ENCODE measurements at regions not wholly inside any gene's neighbourhood (a gene's known extent, or its start where the extent isn't known, plus 50 kb on each side); places are given as distances from the start of the nearest gene placed in this dataset.
A peak's percentile ranks its signal among the peaks of the same experiment; 100 is the strongest.
"Not testable (repeated sequence)": the region's sequence is repeated elsewhere in the genome, so short reads cannot be mapped to it uniquely, and the experiment has no call there.

DNA sequence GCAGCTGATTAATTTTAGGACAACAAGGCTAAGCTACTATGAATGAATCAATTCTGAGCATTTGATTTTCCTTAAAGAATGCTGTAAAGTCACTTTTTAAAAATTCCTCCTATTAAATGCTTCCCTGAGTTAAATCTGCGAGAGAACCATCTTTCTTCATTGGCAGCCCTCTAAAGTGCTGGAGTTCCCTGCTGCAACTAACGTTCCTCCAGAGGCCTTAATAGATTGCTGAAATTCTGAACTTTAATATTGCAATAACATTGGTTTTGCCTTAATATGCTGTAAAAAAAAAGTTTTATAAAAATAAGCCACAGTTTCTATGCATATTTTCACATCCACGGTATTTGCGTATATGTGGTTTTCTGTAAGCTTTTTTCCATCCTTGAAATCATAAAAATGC is 298.0 kb upstream of the PIK3R1 start:
- H3K4me1 Mint-ChIP-seq, result no peaks in the 10 kb centered on the region
- ATAC-seq (replicated peaks), result no peak

DNA sequence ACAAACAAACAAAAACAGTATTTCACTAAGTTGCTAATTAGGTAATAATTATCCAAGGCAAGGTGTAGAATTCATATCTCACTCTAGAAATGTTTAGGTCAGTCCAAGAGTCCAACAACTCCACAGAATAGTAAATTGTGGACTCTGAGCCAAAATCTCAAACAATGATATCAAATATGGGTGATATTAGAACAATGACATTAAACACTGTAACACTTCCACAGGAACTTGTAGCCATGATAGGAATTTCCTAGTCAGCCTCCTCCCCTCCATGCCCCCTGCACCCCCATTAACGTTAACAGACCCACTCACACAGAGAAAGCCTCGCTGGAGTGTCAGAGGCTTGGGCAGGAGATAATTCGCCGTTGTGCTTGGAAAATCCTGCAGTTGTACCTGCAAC is 305.0 kb upstream of the PIK3R1 start:
- Mint-ChIP-seq H3K36me3 (no peaks in the 10 kb centered on the region), H3K4me1 (no peaks in the 10 kb centered on the region)

More for the DNA sequence above, 298.0 kb upstream of the PIK3R1 start:
- H3K36me3 Mint-ChIP-seq, result peaks cover 0 to 5% of the 10 kb centered on the region in 2 donors
- no peak for DNase-seq
- no peak overlapping the region for H3K4me3 Mint-ChIP-seq
- no peak overlapping the region for H3K27ac Mint-ChIP-seq
- H3K9me3 Mint-ChIP-seq, result peaks cover 8 to 10% of the 10 kb centered on the region in 2 donors
- peaks cover 0 to 5% of the 10 kb centered on the region in 2 donors for H3K27me3 Mint-ChIP-seq

GRCh38 chr5:67908126-67908765 is 307.3 kb upstream of the PIK3R1 start:
- no peaks in the 10 kb centered on the region for H3K27me3 Mint-ChIP-seq
- ATAC-seq (replicated peaks) (no peak), DNase-seq (no peak)
- no peaks in the 10 kb centered on the region for H3K9me3 Mint-ChIP-seq
- no peak overlapping the region for H3K27ac Mint-ChIP-seq
- H3K4me3 Mint-ChIP-seq, result no peak overlapping the region
- H3K36me3 Mint-ChIP-seq, result no peaks in the 10 kb centered on the region
- no peaks in the 10 kb centered on the region for H3K4me1 Mint-ChIP-seq

More for the DNA sequence above, 305.0 kb upstream of the PIK3R1 start:
- ATAC-seq (replicated peaks), result no peak
- no peak overlapping the region for H3K27ac Mint-ChIP-seq
- H3K27me3 Mint-ChIP-seq, result peaks cover 0 to 5% of the 10 kb centered on the region in 2 donors
- H3K4me3 Mint-ChIP-seq, result no peak overlapping the region
- no peaks in the 10 kb centered on the region for H3K9me3 Mint-ChIP-seq
- no peak for DNase-seq

DNA sequence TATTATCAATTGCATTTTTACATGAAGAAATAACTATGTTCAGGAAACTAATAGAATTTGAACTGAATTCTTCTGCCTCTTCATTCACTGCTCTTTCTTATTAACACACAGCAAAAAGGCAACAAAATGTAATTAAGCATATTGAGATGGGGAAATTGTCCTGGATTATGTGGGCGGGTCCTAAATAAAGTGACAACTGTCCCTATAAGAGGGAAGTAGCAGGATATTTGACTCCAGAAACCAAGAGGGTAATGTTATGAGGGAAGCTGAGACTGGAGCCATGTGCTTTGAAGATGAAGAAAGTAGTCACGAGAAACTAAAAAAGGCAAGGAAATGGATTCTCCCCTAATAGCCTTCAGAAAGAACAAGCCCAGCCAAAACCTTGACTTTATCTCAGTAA is 311.2 kb upstream of the PIK3R1 start:
- ATAC-seq (replicated peaks) (no peak), DNase-seq (no peak)
- H3K27ac Mint-ChIP-seq, result no peak overlapping the region
- H3K27me3 Mint-ChIP-seq, result no peaks in the 10 kb centered on the region
- H3K9me3 Mint-ChIP-seq, result no peaks in the 10 kb centered on the region
- no peak overlapping the region for H3K4me3 Mint-ChIP-seq
- H3K36me3 Mint-ChIP-seq, result no peaks in the 10 kb centered on the region
- H3K4me1 Mint-ChIP-seq, result no peaks in the 10 kb centered on the region

GRCh38 chr5:67903656-67904055 is 311.9 kb upstream of the PIK3R1 start:
- H3K27me3 Mint-ChIP-seq, result no peaks in the 10 kb centered on the region
- ATAC-seq (replicated peaks), result no peak
- no peak overlapping the region for H3K27ac Mint-ChIP-seq
- no peak for DNase-seq
- no peak overlapping the region for H3K4me3 Mint-ChIP-seq
- H3K9me3 Mint-ChIP-seq, result no peaks in the 10 kb centered on the region
- H3K36me3 Mint-ChIP-seq, result no peaks in the 10 kb centered on the region
- H3K4me1 Mint-ChIP-seq, result no peaks in the 10 kb centered on the region

- no peak for ATAC-seq (replicated peaks)
- H3K4me1 Mint-ChIP-seq, result no peaks in the 10 kb centered on the region
- no peak for DNase-seq
These were observed 312.4 kb upstream of the PIK3R1 start for GRCh38 chr5:67903121-67903520.

DNA sequence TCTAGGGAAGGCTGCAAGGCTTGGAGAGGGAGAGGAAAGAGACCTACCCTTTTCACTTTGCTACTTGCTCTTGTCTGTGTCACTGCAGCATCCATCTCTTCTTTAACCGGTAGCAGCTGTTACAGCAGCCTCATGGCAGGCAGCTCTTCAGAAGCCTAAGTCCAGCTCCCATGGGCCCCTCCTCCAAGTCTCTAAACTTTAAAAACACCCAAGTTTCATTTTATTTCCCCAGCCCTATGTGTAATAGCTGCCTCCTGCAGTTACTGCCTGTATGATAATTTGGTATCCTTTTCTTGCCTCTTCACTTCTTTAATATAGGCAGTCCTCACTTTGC is 313.1 kb upstream of the PIK3R1 start:
- Mint-ChIP-seq H3K9me3 (no peaks in the 10 kb centered on the region), H3K4me1 (no peaks in the 10 kb centered on the region), H3K27me3 (no peaks in the 10 kb centered on the region), H3K4me3 (no peak overlapping the region), H3K27ac (no peak overlapping the region), H3K36me3 (no peaks in the 10 kb centered on the region)
- no peak for ATAC-seq (replicated peaks)
- no peak for DNase-seq

More at GRCh38 chr5:67903121-67903520, 312.4 kb upstream of the PIK3R1 start:
- H3K36me3 Mint-ChIP-seq, result no peaks in the 10 kb centered on the region
- no peaks in the 10 kb centered on the region for H3K27me3 Mint-ChIP-seq
- H3K4me3 Mint-ChIP-seq, result no peak overlapping the region
- H3K27ac Mint-ChIP-seq, result no peak overlapping the region
- no peaks in the 10 kb centered on the region for H3K9me3 Mint-ChIP-seq

GRCh38 chr5:67901814-67902496 is 313.6 kb upstream of the PIK3R1 start:
- Mint-ChIP-seq H3K27ac (no peak overlapping the region), H3K4me1 (peaks cover 0 to under 1% of the 10 kb centered on the region in 2 donors), H3K27me3 (no peaks in the 10 kb centered on the region), H3K36me3 (no peaks in the 10 kb centered on the region), H3K4me3 (no peak overlapping the region), H3K9me3 (no peaks in the 10 kb centered on the region)
- DNase-seq (no peak), ATAC-seq (replicated peaks) (no peak)

- no peak for ATAC-seq (replicated peaks)
- Mint-ChIP-seq H3K4me1 (peaks cover 0 to 12% of the 10 kb centered on the region in 2 donors), H3K4me3 (no peak overlapping the region), H3K36me3 (peaks cover 0 to 4% of the 10 kb centered on the region in 2 donors), H3K9me3 (peaks cover 3 to 8% of the 10 kb centered on the region in 2 donors), H3K27me3 (no peaks in the 10 kb centered on the region), H3K27ac (no peak overlapping the region)
- DNase-seq, result no peak
These were observed 315.0 kb upstream of the PIK3R1 start for GRCh38 chr5:67900514-67900913.

DNA sequence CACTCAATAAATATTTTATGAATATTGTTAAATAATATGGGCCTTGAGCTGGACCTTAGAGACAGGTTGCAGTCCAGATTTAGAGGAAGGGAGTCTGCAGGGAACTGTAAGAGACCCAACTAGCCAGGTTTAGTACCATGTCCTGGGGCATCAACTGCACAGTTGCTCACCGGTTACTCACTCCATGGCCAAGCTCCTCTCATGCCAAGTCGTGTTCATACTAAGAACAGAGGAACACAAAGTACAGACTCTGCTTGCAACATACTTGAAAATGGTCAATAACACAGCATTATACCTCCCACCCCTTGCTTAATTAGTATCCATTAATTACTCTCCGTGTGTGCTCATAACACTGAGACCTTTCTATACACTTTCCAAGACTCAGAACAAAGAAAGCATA is 317.6 kb upstream of the PIK3R1 start:
- no peaks in the 10 kb centered on the region for H3K27me3 Mint-ChIP-seq
- ATAC-seq (replicated peaks) (no peak), DNase-seq (no peak)
- peaks cover 0 to 12% of the 10 kb centered on the region in 2 donors for H3K4me1 Mint-ChIP-seq
- H3K27ac Mint-ChIP-seq, result peak overlapping the region; percentile 7
- H3K36me3 Mint-ChIP-seq, result peaks cover 0 to 4% of the 10 kb centered on the region in 2 donors
- H3K9me3 Mint-ChIP-seq, result peaks cover 3 to 8% of the 10 kb centered on the region in 2 donors
- no peak overlapping the region for H3K4me3 Mint-ChIP-seq

GRCh38 chr5:67897431-67897830 is 318.1 kb upstream of the PIK3R1 start:
- DNase-seq (no peak), ATAC-seq (replicated peaks) (no peak)
- H3K27ac Mint-ChIP-seq, result no peak overlapping the region
- H3K4me3 Mint-ChIP-seq, result no peak overlapping the region
- H3K9me3 Mint-ChIP-seq, result peaks cover 3 to 8% of the 10 kb centered on the region in 2 donors
- peaks cover 0 to 4% of the 10 kb centered on the region in 2 donors for H3K36me3 Mint-ChIP-seq
- H3K27me3 Mint-ChIP-seq, result no peaks in the 10 kb centered on the region
- H3K4me1 Mint-ChIP-seq, result peaks cover 0 to 12% of the 10 kb centered on the region in 2 donors

- no peak for ATAC-seq (replicated peaks)
- no peak overlapping the region for H3K27ac Mint-ChIP-seq
These were observed 318.6 kb upstream of the PIK3R1 start for GRCh38 chr5:67896930-67897313.

DNA sequence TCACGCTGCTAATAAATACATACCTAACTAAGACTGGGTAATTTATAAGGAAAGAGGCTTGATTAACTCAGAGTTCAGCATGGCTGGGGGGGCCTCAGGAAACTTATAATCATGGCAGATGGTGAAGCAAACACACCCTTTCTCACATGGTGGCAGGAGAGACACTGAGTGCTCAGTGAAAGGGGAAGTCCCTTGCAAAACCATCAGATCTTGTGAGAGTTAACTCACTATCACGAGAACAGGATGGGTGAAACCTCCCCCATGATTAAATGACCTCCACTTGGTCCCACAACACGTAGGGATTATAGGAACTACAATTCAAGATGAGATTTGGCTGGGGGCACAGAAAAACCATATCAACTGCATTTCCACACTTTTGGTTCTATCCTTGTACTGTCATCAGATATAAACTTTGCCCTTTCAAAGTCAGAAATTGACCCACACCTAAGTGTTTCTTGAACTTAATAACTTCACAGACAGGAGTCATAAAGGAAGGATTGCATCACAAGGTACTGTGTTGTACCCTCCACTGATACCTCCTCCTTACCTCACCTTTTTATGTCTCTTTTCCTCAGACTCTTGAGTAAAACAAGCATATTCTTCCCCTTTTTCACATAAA is 319.1 kb upstream of the PIK3R1 start:
- DNase-seq (no peak), ATAC-seq (replicated peaks) (peak; percentile 80)
- H3K4me3 Mint-ChIP-seq, result no peak overlapping the region
- H3K27ac Mint-ChIP-seq, result no peak overlapping the region
- peaks cover 3 to 8% of the 10 kb centered on the region in 2 donors for H3K9me3 Mint-ChIP-seq
- peaks cover 0 to 4% of the 10 kb centered on the region in 2 donors for H3K36me3 Mint-ChIP-seq
- H3K27me3 Mint-ChIP-seq, result no peaks in the 10 kb centered on the region
- H3K4me1 Mint-ChIP-seq, result peaks cover 0 to 12% of the 10 kb centered on the region in 2 donors

More at GRCh38 chr5:67896930-67897313, 318.6 kb upstream of the PIK3R1 start:
- Mint-ChIP-seq H3K27me3 (no peaks in the 10 kb centered on the region), H3K4me3 (no peak overlapping the region), H3K4me1 (peaks cover 0 to 12% of the 10 kb centered on the region in 2 donors), H3K9me3 (peaks cover 3 to 8% of the 10 kb centered on the region in 2 donors), H3K36me3 (peaks cover 0 to 4% of the 10 kb centered on the region in 2 donors)
- no peak for DNase-seq

DNA sequence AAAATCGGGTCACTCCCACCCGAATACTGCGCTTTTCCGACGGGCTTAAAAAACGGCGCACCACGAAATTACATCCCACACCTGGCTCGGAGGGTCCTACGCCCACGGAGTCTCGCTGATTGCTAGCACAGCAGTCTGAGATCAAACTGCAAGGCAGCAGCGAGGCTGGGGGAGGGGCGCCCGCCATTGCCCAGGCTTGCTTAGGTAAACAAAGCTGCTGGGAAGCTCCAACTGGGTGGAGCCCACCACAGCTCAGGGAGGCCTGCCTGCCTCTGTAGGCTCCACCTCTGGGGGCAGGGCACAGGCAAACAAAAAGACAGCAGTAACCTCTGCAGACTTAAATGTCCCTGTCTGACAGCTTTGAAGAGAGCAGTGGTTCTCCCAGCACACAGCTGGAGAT is 325.7 kb upstream of the PIK3R1 start:
- not testable (repeated sequence) for ATAC-seq (replicated peaks); H3K9me3 Mint-ChIP-seq; H3K27me3 Mint-ChIP-seq; H3K27ac Mint-ChIP-seq; DNase-seq; H3K36me3 Mint-ChIP-seq; H3K4me1 Mint-ChIP-seq; H3K4me3 Mint-ChIP-seq

DNA sequence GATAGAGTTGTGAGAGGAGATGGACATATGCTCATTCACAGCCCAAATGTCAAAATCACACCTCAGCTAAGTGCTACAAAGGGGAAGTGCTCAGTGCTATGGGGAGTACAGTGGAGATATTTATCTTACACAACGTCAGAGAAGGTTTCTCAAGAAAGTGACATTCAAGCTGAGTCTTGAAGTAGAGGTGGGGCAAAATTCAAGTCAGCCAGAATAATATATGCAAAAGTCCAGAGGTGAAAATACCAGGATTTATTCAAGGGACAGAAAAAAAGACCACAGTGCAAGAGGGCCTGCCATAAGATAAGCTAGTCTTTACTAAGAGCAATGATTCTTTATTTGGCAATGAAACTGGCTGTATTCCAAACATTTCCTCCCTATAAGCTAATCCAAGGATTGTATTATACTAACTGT is 327.8 kb upstream of the PIK3R1 start:
- Mint-ChIP-seq H3K9me3 (no peaks in the 10 kb centered on the region), H3K27me3 (no peaks in the 10 kb centered on the region), H3K36me3 (no peaks in the 10 kb centered on the region), H3K27ac (no peak overlapping the region), H3K4me1 (peaks cover 3 to 9% of the 10 kb centered on the region in 2 donors), H3K4me3 (no peak overlapping the region)
- ATAC-seq (replicated peaks), result peak; percentile 87 to 96
- DNase-seq, result no peak

All from stimulated activated naive B cell treated with anti-CD40 and anti-IgM and Interleukin-4, amounts not matched to agents 10 μg/mL and 1 μg/mL and 100 μg/mL, for 72 hours (primary cell).